ENCODE measurements at regions not wholly inside any gene's neighbourhood (a gene's known extent, or its start where the extent isn't known, plus 50 kb on each side); places are given as distances from the start of the nearest gene placed in this dataset.

DNA sequence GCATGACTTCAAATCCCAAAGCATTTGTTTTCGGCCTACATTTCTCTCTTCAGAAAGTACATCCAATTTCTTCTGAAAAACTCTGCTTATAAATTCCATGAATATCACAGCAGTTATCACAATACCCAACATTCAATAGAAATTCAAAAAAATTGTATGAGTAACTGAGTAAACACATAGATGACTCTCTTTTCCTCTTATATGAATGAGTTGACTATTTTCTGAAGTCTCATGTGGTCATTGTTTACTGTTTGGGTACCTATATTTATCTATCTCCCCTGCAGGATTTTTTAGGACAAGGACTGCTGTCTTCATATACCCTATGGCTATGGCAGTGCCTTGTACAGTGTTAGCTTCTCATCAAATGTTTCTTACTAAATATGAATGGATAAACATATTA is 157.1 kb downstream of the HTR1A start (continued):
- TF ChIP-seq, protein P1, sequence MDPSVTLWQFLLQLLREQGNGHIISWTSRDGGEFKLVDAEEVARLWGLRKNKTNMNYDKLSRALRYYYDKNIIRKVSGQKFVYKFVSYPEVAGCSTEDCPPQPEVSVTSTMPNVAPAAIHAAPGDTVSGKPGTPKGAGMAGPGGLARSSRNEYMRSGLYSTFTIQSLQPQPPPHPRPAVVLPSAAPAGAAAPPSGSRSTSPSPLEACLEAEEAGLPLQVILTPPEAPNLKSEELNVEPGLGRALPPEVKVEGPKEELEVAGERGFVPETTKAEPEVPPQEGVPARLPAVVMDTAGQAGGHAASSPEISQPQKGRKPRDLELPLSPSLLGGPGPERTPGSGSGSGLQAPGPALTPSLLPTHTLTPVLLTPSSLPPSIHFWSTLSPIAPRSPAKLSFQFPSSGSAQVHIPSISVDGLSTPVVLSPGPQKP (IDR thresholded peaks at IDR 0.05; ENCODE audit: low read depth, low read length): no peak
- no peak for TF ChIP-seq PAX5 (IDR thresholded peaks at IDR 0.05; ENCODE audit: borderline replicate concordance, low read depth, low read length)
- TF ChIP-seq, protein P2, sequence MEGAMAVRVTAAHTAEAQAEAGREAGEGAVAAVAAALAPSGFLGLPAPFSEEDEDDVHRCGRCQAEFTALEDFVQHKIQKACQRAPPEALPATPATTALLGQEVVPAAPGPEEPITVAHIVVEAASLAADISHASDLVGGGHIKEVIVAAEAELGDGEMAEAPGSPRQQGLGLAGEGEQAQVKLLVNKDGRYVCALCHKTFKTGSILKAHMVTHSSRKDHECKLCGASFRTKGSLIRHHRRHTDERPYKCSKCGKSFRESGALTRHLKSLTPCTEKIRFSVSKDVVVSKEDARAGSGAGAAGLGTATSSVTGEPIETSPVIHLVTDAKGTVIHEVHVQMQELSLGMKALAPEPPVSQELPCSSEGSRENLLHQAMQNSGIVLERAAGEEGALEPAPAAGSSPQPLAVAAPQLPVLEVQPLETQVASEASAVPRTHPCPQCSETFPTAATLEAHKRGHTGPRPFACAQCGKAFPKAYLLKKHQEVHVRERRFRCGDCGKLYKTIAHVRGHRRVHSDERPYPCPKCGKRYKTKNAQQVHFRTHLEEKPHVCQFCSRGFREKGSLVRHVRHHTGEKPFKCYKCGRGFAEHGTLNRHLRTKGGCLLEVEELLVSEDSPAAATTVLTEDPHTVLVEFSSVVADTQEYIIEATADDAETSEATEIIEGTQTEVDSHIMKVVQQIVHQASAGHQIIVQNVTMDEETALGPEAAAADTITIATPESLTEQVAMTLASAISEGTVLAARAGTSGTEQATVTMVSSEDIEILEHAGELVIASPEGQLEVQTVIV (IDR thresholded peaks at IDR 0.05; ENCODE audit: borderline replicate concordance, partially characterized antibody): no peak

GRCh38 chr5:63803165-63803564 is 159.1 kb downstream of the HTR1A start:
- WGBS (ENCODE audit: insufficient coverage, insufficient replicate concordance, low lambda C conversion rate, missing lambda C conversion rate): no CpG with 5 or more reads among the region's 1 CpG
- no peaks in the 10 kb centered on the region for H3K9me3 ChIP-seq (replicated peaks; ENCODE audit: control insufficient read depth, insufficient read depth, low read length)
- CTCF ChIA-PET: no interaction called here
- BruUV-seq (replicated peaks): no TSS peak
- H3K9ac ChIP-seq (ENCODE audit: control insufficient read depth, insufficient read depth, low read length): no peak overlapping the region
- in situ Hi-C loops (cut with MboI) (no loop called here), intact Hi-C loops (cut with micrococcal nuclease; ENCODE audit: unreplicated experiment) (no loop called here)
- ATAC-seq (no peak), FAIRE-seq (no peak), DNase-seq (ENCODE audit: low read depth, low spot score) (no peak)
- H3K4me2 ChIP-seq (ENCODE audit: control insufficient read depth, insufficient read depth): no peak overlapping the region
- POLR2A ChIA-PET: interaction anchor here (0.6 kb wide), 1 partner anchor 312 kb away, joined by 3 read pairs; no protein-coding TSS in a partner anchor
- H4K20me1 ChIP-seq (ENCODE audit: control insufficient read depth, insufficient read depth): no peaks in the 10 kb centered on the region
- SMC1A ChIA-PET (ENCODE audit: uncharacterized antibody, unreplicated experiment): interaction anchor here (1.7 kb wide), 1 partner anchor 13 kb away, joined by 3 read pairs; no protein-coding TSS in a partner anchor
- no peak overlapping the region for H3K27ac ChIP-seq (ENCODE audit: control insufficient read depth, insufficient read depth)
- no peaks in the 10 kb centered on the region for H3K79me2 ChIP-seq (ENCODE audit: control insufficient read depth, insufficient read depth, low read length)
- H3K36me3 ChIP-seq (ENCODE audit: control insufficient read depth in 2 of 2, insufficient read depth in 2 of 2, low read length in 1 of 2): no peaks in the 10 kb centered on the region
- no peak overlapping the region for H3K4me3 ChIP-seq
- no peaks in the 10 kb centered on the region for H3K27me3 ChIP-seq (replicated peaks in 1 of 2; ENCODE audit: control insufficient read depth in 2 of 2, insufficient read depth in 2 of 2, low read length in 1 of 2)
- H2AFZ ChIP-seq (ENCODE audit: control insufficient read depth, low read depth, low read length): no peak overlapping the region
- RAD21 ChIA-PET (ENCODE audit: unreplicated experiment): no interaction called here
- H3K4me1 ChIP-seq (ENCODE audit: control insufficient read depth, insufficient read depth, low read length): no peaks in the 10 kb centered on the region
- TF ChIP-seq EP300 (IDR thresholded peaks at IDR 0.05; ENCODE audit: borderline replicate concordance in 1 of 2, control insufficient read depth in 1 of 2, low read depth in 2 of 2, low read length in 2 of 2): no peak
- TF ChIP-seq WRNIP1 (IDR thresholded peaks at IDR 0.05; ENCODE audit: borderline replicate concordance, low read depth, low read length): no peak
- TF ChIP-seq, protein P3, sequence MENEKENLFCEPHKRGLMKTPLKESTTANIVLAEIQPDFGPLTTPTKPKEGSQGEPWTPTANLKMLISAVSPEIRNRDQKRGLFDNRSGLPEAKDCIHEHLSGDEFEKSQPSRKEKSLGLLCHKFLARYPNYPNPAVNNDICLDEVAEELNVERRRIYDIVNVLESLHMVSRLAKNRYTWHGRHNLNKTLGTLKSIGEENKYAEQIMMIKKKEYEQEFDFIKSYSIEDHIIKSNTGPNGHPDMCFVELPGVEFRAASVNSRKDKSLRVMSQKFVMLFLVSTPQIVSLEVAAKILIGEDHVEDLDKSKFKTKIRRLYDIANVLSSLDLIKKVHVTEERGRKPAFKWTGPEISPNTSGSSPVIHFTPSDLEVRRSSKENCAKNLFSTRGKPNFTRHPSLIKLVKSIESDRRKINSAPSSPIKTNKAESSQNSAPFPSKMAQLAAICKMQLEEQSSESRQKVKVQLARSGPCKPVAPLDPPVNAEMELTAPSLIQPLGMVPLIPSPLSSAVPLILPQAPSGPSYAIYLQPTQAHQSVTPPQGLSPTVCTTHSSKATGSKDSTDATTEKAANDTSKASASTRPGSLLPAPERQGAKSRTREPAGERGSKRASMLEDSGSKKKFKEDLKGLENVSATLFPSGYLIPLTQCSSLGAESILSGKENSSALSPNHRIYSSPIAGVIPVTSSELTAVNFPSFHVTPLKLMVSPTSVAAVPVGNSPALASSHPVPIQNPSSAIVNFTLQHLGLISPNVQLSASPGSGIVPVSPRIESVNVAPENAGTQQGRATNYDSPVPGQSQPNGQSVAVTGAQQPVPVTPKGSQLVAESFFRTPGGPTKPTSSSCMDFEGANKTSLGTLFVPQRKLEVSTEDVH (IDR thresholded peaks at IDR 0.05; ENCODE audit: low read depth, partially characterized antibody): no peak
- no peak for TF ChIP-seq ZNF24 (IDR thresholded peaks at IDR 0.05)
- TF ChIP-seq BRCA1 (IDR thresholded peaks at IDR 0.05; ENCODE audit: low read depth, low read length): no peak
- no peak for TF ChIP-seq MEF2B (IDR thresholded peaks at IDR 0.05; ENCODE audit: partially characterized antibody, poor library complexity, severe bottlenecking)
- no peak for TF ChIP-seq ASH2L (IDR thresholded peaks at IDR 0.05; ENCODE audit: borderline replicate concordance, low read depth)
- no peak for TF ChIP-seq YY1 (IDR thresholded peaks at IDR 0.05; ENCODE audit: low read depth, low read length)
- no peak for TF ChIP-seq CTCF (IDR thresholded peaks at IDR 0.05 in 2 of 3, conservative IDR thresholded peaks at IDR 0.05 in 1 of 3; ENCODE audit: control insufficient read depth in 2 of 3, extremely low read depth in 1 of 3, insufficient read depth in 1 of 3, low read depth in 3 of 3, low read length in 3 of 3)
- TF ChIP-seq SIN3A (IDR thresholded peaks at IDR 0.05; ENCODE audit: low read depth, low read length): no peak
- no peak for TF ChIP-seq HDGF (IDR thresholded peaks at IDR 0.05)
- TF ChIP-seq CHD4 (IDR thresholded peaks at IDR 0.05): no peak

All from GM12878 (cell line).